Epithelial cell of proximal tubule (primary cell): ENCODE measurements at regions not wholly inside any gene's neighbourhood (a gene's known extent, or its start where the extent isn't known, plus 50 kb on each side); places are given as distances from the start of the nearest gene placed in this dataset.

ENCODE experiments used
- DNase-seq: peaks from one replicate; pipeline ENCODE4 v3.0.0-alpha.2; 2011; ENCODE audit warnings: low read depth
- H3K4me3 ChIP-seq: 2 replicates; pipeline ENCODE4 v1.5.1; 2011; ENCODE audit warnings: low read depth, mild to moderate bottlenecking, low read length
- TF ChIP-seq, protein P1 (sequence below): conservative IDR thresholded peaks from 2 replicates; pipeline ENCODE4 v1.5.1; 2012; ENCODE audit warnings: low read depth, mild to moderate bottlenecking, low read length

DNA sequence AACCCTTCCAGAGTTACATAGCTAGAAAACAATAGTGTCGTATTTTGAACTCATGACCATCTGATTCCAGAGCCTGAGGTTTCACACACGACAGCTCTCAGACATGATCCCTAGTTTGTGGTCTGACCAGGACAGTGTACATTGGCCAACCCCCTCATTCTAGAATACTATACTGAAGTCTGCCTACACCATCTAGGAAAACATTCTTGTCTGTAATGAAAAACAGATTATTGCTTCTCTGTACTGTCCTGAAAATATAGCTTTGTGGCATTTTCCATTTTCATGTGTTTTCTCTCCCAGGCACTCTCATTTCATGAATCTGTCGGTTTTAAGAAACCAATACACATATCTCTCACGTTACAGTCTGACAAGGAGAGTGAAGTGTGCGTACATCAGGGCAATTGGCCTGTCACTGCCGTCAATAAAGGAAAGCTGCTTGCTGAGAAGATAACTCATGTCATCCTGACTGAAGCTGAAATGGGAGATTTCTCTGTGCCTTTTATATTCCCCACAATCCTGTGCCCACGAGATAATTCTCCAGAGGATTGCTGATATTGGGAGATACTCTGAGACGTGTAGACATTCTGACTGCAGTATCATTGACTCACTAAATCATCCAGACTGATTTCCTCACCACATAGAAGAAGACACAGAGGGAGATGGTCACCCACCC, 585.6 kb downstream of the PLPP3 start:
- no peak for DNase-seq
- H3K4me3 ChIP-seq, result no peak overlapping the region
- TF ChIP-seq, protein P1, sequence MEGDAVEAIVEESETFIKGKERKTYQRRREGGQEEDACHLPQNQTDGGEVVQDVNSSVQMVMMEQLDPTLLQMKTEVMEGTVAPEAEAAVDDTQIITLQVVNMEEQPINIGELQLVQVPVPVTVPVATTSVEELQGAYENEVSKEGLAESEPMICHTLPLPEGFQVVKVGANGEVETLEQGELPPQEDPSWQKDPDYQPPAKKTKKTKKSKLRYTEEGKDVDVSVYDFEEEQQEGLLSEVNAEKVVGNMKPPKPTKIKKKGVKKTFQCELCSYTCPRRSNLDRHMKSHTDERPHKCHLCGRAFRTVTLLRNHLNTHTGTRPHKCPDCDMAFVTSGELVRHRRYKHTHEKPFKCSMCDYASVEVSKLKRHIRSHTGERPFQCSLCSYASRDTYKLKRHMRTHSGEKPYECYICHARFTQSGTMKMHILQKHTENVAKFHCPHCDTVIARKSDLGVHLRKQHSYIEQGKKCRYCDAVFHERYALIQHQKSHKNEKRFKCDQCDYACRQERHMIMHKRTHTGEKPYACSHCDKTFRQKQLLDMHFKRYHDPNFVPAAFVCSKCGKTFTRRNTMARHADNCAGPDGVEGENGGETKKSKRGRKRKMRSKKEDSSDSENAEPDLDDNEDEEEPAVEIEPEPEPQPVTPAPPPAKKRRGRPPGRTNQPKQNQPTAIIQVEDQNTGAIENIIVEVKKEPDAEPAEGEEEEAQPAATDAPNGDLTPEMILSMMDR, result no peak

DNA sequence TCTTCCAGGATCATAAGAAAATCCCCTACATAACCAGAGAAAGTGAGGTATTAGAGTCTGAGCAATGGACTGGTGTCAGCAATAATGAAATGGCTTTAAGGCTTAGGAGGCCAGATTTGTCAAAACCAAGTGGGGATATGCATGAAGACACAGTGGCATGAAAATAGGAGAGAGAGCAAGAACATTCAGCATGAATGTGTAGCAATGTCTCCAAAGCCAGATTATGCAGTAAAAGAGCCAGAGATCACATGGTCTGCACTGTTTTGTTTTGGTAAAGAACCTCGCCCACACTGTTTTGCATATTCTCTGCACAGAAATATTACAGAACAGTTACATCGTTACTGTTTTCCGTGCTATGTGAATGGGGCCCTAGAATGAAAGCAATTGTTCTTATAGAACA, 589.4 kb downstream of the PLPP3 start:
- no peak for DNase-seq
- H3K4me3 ChIP-seq, result no peak overlapping the region
- TF ChIP-seq, protein P1, result no peak

DNA sequence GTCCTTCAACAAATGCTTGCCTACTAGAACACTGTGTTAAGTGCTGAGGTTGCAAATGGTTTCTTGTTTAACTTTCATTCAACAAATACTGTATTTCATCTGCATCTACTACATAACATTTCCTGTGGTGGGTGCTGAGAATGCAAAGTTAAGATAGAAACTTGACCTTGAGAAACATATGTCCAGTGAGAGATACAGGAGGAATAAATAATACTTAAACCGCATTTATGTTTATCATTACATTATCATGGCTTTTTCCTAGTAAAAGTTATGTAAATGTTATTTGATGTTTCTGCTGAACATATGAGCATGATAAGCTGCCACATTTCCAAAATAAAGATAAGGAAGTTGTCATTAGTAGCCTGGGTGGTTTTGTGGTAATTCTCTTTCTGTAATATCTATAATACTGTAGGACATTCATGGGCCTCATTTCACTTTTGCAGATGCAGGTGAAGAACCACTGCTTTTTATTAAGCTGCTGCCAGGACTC, 590.4 kb downstream of the PLPP3 start:
- TF ChIP-seq, protein P1, result no peak
- DNase-seq, result no peak
- no peak overlapping the region for H3K4me3 ChIP-seq

DNA sequence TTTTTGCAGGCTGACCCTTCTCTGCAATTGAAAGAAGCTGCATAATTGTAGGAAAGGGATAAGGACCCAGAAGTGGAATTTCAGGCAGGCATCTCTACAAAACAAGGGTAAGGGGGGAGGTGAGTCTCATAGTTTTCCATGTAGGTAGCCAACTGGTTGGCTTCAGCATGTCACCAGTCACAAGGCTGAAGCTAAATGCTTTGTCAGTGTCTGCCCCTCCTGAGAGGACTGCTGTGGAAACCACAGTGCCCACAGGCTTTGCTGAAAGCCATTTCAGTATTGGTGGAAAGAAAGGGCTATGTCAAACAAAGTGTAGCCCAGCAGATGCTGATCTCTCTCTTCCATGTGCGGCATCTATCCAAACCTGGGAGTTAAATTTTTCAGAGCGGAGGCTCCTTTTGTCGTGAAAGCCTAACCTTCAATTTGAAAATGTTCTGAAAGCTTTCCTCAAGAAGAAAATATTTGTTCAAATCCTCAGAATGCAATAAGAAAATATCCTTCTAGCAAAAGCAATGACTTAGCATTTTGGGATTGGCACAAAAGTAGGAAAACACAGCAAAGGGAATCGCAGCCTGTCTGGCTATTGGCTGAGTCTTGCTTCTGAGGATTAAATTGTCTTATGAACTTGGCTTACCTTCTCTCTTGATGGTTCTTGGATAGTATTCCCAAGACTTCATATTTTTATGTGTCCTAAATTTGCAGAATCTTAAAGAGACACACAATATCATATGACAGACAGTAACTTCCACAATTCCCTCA, 591.7 kb downstream of the PLPP3 start:
- TF ChIP-seq, protein P1, result no peak
- no peak for DNase-seq
- no peak overlapping the region for H3K4me3 ChIP-seq

DNA sequence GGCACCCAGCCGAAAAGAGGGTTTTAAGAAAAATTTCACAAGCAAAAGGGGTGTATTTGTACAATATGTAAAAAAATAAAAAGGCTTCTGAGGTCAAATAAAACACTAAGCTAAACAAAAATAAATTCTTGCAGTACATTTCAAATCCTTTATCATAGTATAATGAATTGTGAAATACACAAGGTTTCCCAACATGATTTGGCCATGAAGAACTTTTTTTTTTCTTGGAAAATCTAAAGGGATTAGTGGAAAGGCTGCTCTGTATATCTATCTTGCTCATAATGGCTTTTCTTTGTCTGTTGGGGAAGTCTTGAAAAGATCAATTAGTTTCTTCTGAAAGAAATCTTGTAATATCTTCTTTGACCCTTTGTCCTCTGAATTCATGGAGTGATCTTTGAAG, 593.4 kb downstream of the PLPP3 start:
- TF ChIP-seq, protein P1, result no peak
- DNase-seq, result no peak
- no peak overlapping the region for H3K4me3 ChIP-seq

DNA sequence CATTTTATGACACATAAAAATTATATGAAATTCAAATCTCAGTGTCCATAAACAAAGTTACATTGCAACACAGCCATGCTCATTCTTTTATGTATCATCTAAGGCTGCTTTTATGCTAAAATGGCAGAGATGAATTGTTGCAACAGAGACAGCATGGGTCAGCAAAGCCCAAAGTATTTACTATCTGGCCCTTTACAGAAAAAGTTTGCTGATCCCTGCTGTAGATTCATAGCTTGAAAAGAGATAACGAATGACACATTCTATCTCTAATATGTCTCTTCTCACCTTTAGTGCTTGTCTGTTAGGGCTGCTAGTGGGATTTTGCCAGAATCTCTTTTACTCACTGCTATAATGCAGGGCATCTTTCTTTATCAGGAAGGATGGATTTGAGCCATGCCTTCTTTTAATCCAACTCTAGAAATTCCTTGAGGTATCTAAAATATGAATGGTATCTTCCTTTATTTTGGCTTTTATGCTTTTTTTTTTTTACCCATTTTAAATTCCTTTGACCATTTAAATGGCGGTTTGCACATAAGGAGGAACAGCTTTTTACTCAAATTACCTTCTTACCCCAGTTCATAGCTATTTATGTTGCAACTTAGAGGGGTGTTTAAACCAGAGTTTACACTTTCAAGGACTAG, 598.2 kb downstream of the PLPP3 start:
- TF ChIP-seq, protein P1, result no peak
- no peak overlapping the region for H3K4me3 ChIP-seq
- no peak for DNase-seq
